BE2C (cell line): ENCODE measurements at regions not wholly inside any gene's neighbourhood (a gene's known extent, or its start where the extent isn't known, plus 50 kb on each side); places are given as distances from the start of the nearest gene placed in this dataset.
"Not testable (repeated sequence)": the region's sequence is repeated elsewhere in the genome, so short reads cannot be mapped to it uniquely, and the experiment has no call there.

Experiments used
- DNase-seq: peaks from one replicate; pipeline ENCODE4 v3.0.0-alpha.2; 2020
- H3K27me3 ChIP-seq: fragments of 250-450 bp; sonication (Bioruptor Pico); 2 replicates; pipeline ENCODE4 v1.5.1; 2020; ENCODE audit warnings: mild to moderate bottlenecking
- H3K36me3 ChIP-seq: fragments of 250-450 bp; sonication (Bioruptor Pico); 2 replicates; pipeline ENCODE4 v1.5.1; 2020; ENCODE audit warnings: mild to moderate bottlenecking
- H3K4me1 ChIP-seq: fragments of 250-450 bp; sonication (Bioruptor Pico); 2 replicates; pipeline ENCODE4 v1.5.1; 2020
- H3K4me3 ChIP-seq: 2 replicates; pipeline ENCODE4 v1.5.1; 2011; ENCODE audit warnings: low read depth, low read length
- H3K9me3 ChIP-seq: fragments of 250-450 bp; sonication (Bioruptor Pico); 2 replicates; pipeline ENCODE4 v1.5.1; 2020

- not testable (repeated sequence) for H3K9me3 ChIP-seq, H3K4me3 ChIP-seq, H3K36me3 ChIP-seq, H3K27me3 ChIP-seq, DNase-seq, H3K4me1 ChIP-seq
Observed at GRCh38 chr7:35152059-35152458, 101.8 kb downstream of the TBX20 start.

- not testable (repeated sequence) for H3K4me3 ChIP-seq, H3K4me1 ChIP-seq, H3K36me3 ChIP-seq, DNase-seq, H3K27me3 ChIP-seq, H3K9me3 ChIP-seq
Observed at GRCh38 chr7:35148030-35148429, 105.9 kb downstream of the TBX20 start.

- DNase-seq, H3K36me3 ChIP-seq, H3K4me1 ChIP-seq, H3K9me3 ChIP-seq, H3K4me3 ChIP-seq, H3K27me3 ChIP-seq: not testable (repeated sequence)
Observed at GRCh38 chr7:35142125-35142524, 104.8 kb upstream of the DPY19L1 start.

GRCh38 chr7:35139281-35139680, 102.0 kb upstream of the DPY19L1 start:
- not testable (repeated sequence) for DNase-seq, H3K36me3 ChIP-seq, H3K9me3 ChIP-seq, H3K27me3 ChIP-seq, H3K4me3 ChIP-seq, H3K4me1 ChIP-seq

- H3K9me3 ChIP-seq, DNase-seq: not testable (repeated sequence)
Observed at GRCh38 chr7:35133465-35133864, 96.2 kb upstream of the DPY19L1 start.

GRCh38 chr7:35133011-35133410, 95.7 kb upstream of the DPY19L1 start:
- not testable (repeated sequence) for H3K4me1 ChIP-seq, H3K36me3 ChIP-seq, H3K27me3 ChIP-seq, DNase-seq, H3K9me3 ChIP-seq, H3K4me3 ChIP-seq

More at GRCh38 chr7:35133465-35133864, 96.2 kb upstream of the DPY19L1 start:
- not testable (repeated sequence) for H3K27me3 ChIP-seq, H3K4me1 ChIP-seq, H3K4me3 ChIP-seq, H3K36me3 ChIP-seq

- not testable (repeated sequence) for H3K36me3 ChIP-seq, H3K27me3 ChIP-seq, H3K4me3 ChIP-seq, DNase-seq, H3K4me1 ChIP-seq, H3K9me3 ChIP-seq
Observed at GRCh38 chr7:35128662-35129061, 91.4 kb upstream of the DPY19L1 start.

GRCh38 chr7:35118526-35118925, 81.2 kb upstream of the DPY19L1 start:
- not testable (repeated sequence) for H3K27me3 ChIP-seq, H3K9me3 ChIP-seq, H3K4me1 ChIP-seq, H3K4me3 ChIP-seq, H3K36me3 ChIP-seq, DNase-seq

GRCh38 chr7:35106667-35107066, 69.4 kb upstream of the DPY19L1 start:
- not testable (repeated sequence) for H3K4me1 ChIP-seq, H3K36me3 ChIP-seq, H3K9me3 ChIP-seq, H3K4me3 ChIP-seq, H3K27me3 ChIP-seq, DNase-seq

GRCh38 chr7:35105511-35105910, 68.2 kb upstream of the DPY19L1 start:
- not testable (repeated sequence) for H3K9me3 ChIP-seq, H3K27me3 ChIP-seq, H3K4me3 ChIP-seq, H3K36me3 ChIP-seq, H3K4me1 ChIP-seq
- peak; percentile 15 for DNase-seq

- H3K36me3 ChIP-seq, H3K27me3 ChIP-seq, H3K4me1 ChIP-seq, H3K9me3 ChIP-seq, DNase-seq, H3K4me3 ChIP-seq: not testable (repeated sequence)
Observed at GRCh38 chr7:35102845-35103244, 65.6 kb upstream of the DPY19L1 start.

- DNase-seq, H3K9me3 ChIP-seq, H3K36me3 ChIP-seq, H3K4me1 ChIP-seq, H3K4me3 ChIP-seq, H3K27me3 ChIP-seq: not testable (repeated sequence)
Observed at GRCh38 chr7:35092961-35093360, 55.7 kb upstream of the DPY19L1 start.
